ENCODE measurements at regions not wholly inside any gene's neighbourhood (a gene's known extent, or its start where the extent isn't known, plus 50 kb on each side); places are given as distances from the start of the nearest gene placed in this dataset.

GRCh38 chr18:2480536-2480935, 90.8 kb downstream of the METTL4 start:
- no peak for DNase-seq

- DNase-seq, result no peak
These were observed 88.4 kb downstream of the METTL4 start for GRCh38 chr18:2482706-2483475.

GRCh38 chr18:2485983-2486382, 85.3 kb downstream of the METTL4 start:
- no peak for DNase-seq

GRCh38 chr18:2486426-2486825, 84.9 kb downstream of the METTL4 start:
- no peak for DNase-seq

Data from fibroblast of skin of right biceps (primary cell).